ENCODE measurements at regions not wholly inside any gene's neighbourhood (a gene's known extent, or its start where the extent isn't known, plus 50 kb on each side); places are given as distances from the start of the nearest gene placed in this dataset.

GRCh38 chr3:117411971-117412370 lies 702.4 kb downstream of the TUSC7 start:
- no peak for ATAC-seq
- no peaks in the 10 kb centered on the region; the same call in 1 of the 2 replicates for H3K9me2 ChIP-seq (ENCODE audit: insufficient read depth)
- TF ChIP-seq POLR2AphosphoS5 (IDR thresholded peaks at IDR 0.05; ENCODE audit: low read depth) (no peak), EZH2 (IDR thresholded peaks at IDR 0.05; ENCODE audit: low read depth, unreplicated experiment) (no peak), ETS1 (IDR thresholded peaks at IDR 0.05) (no peak), NANOG (IDR thresholded peaks at IDR 0.05; ENCODE audit: borderline replicate concordance) (no peak), STAT1 (IDR thresholded peaks at IDR 0.05; ENCODE audit: unreplicated experiment) (no peak), CREB1 (CRISPR knock-in tag; IDR thresholded peaks at IDR 0.05; ENCODE audit: low read depth) (no peak), ZNF114 (CRISPR knock-in tag; IDR thresholded peaks at IDR 0.05) (no peak), CTCF (conservative IDR thresholded peaks at IDR 0.05; ENCODE audit: low read depth in 2 of 2) (no peak), REST (IDR thresholded peaks at IDR 0.05; ENCODE audit: unreplicated experiment) (no peak)
- no peak for DNase-seq (ENCODE audit: low spot score)
- H3K27me3 ChIP-seq (ENCODE audit: insufficient read depth) = no peaks in the 10 kb centered on the region
- H4K20me1 ChIP-seq (replicated peaks; ENCODE audit: insufficient read depth) = no peaks in the 10 kb centered on the region
- Mint-ChIP-seq H3K27ac (no peak overlapping the region), H3K4me1 (peaks cover 24% of the 10 kb centered on the region), H3K4me3 (no peak overlapping the region), H3K36me3 (ENCODE audit: low read depth) (no peaks in the 10 kb centered on the region; the same call in 2 of the 3 replicates), H3K27me3 (ENCODE audit: insufficient read depth, low read depth, poor library complexity) (peaks cover 2% of the 10 kb centered on the region), H3K9me3 (no peaks in the 10 kb centered on the region; the same call in 2 of the 3 replicates)
- H3K4me3 ChIP-seq = no peak overlapping the region
- no peaks in the 10 kb centered on the region for H3F3A ChIP-seq (replicated peaks; ENCODE audit: low read depth)
- H3K27ac ChIP-seq (ENCODE audit: low read depth) = no peak overlapping the region
- H3K36me3 ChIP-seq (ENCODE audit: insufficient read depth) = no peaks in the 10 kb centered on the region
- peaks cover 12% of the 10 kb centered on the region for H3K4me1 ChIP-seq (ENCODE audit: insufficient read depth)
- no peak overlapping the region for H2AFZ ChIP-seq
- H3K79me2 ChIP-seq (replicated peaks; ENCODE audit: insufficient read depth) = no peaks in the 10 kb centered on the region
- no peak overlapping the region for H3K4me2 ChIP-seq

- Mint-ChIP-seq H3K27me3 (ENCODE audit: insufficient read depth, low read depth, poor library complexity) (no peaks in the 10 kb centered on the region), H3K9me3 (no peaks in the 10 kb centered on the region; the same call in 2 of the 3 replicates), H3K4me3 (no peak overlapping the region), H3K4me1 (peaks cover 6% of the 10 kb centered on the region), H3K36me3 (ENCODE audit: low read depth) (no peaks in the 10 kb centered on the region), H3K27ac (no peak overlapping the region)
- no peak overlapping the region for H3K27ac ChIP-seq (ENCODE audit: low read depth)
- H3K4me2 ChIP-seq = no peak overlapping the region
- DNase-seq (ENCODE audit: low spot score) = no peak
- H4K20me1 ChIP-seq (replicated peaks; ENCODE audit: insufficient read depth) = no peaks in the 10 kb centered on the region
- H3K4me1 ChIP-seq (ENCODE audit: insufficient read depth) = peaks cover 7% of the 10 kb centered on the region
- no peaks in the 10 kb centered on the region for H3K79me2 ChIP-seq (replicated peaks; ENCODE audit: insufficient read depth)
- H3K9me2 ChIP-seq (ENCODE audit: insufficient read depth) = no peaks in the 10 kb centered on the region
- H2AFZ ChIP-seq = no peak overlapping the region
- H3F3A ChIP-seq (replicated peaks; ENCODE audit: low read depth) = no peaks in the 10 kb centered on the region
- no peak for ATAC-seq
- no peak overlapping the region for H3K4me3 ChIP-seq
- no peaks in the 10 kb centered on the region for H3K36me3 ChIP-seq (ENCODE audit: insufficient read depth)
- H3K27me3 ChIP-seq (ENCODE audit: insufficient read depth) = no peaks in the 10 kb centered on the region
- no peak for TF ChIP-seq STAT1 (IDR thresholded peaks at IDR 0.05; ENCODE audit: unreplicated experiment)
- TF ChIP-seq NANOG (IDR thresholded peaks at IDR 0.05; ENCODE audit: borderline replicate concordance) = no peak
- TF ChIP-seq CREB1 (CRISPR knock-in tag; IDR thresholded peaks at IDR 0.05; ENCODE audit: low read depth) = no peak
- TF ChIP-seq JUNB (IDR thresholded peaks at IDR 0.05; ENCODE audit: unreplicated experiment) = no peak
- no peak for TF ChIP-seq ZNF331 (CRISPR knock-in tag; IDR thresholded peaks at IDR 0.05; ENCODE audit: low read depth)
- TF ChIP-seq CTCF (conservative IDR thresholded peaks at IDR 0.05; ENCODE audit: low read depth in 2 of 2) = no peak
- no peak for TF ChIP-seq REST (IDR thresholded peaks at IDR 0.05; ENCODE audit: unreplicated experiment)
- TF ChIP-seq EZH2phosphoT487 (IDR thresholded peaks at IDR 0.05; ENCODE audit: unreplicated experiment) = no peak
- no peak for TF ChIP-seq POLR2AphosphoS5 (IDR thresholded peaks at IDR 0.05; ENCODE audit: low read depth)
These were observed 707.8 kb downstream of the TUSC7 start for GRCh38 chr3:117417411-117417810.

Data from GM23338 (cell line).